Thyroid gland (tissue), 4 donors: ENCODE measurements at regions not wholly inside any gene's neighbourhood (a gene's known extent, or its start where the extent isn't known, plus 50 kb on each side); places are given as distances from the start of the nearest gene placed in this dataset.

ENCODE experiments used
- DNase-seq, 2 donors: peaks; one replicate each; pipeline ENCODE4 v3.0.0-alpha.2; 2019
- H3K27ac ChIP-seq, 3 donors: fragments of 200-600 bp; sonication (generic); 1 replicate in 2 of 3; 2 replicates in 1 of 3; pipeline ENCODE4 v1.5.1; 2016 to 2019; ENCODE audit warnings: mild to moderate bottlenecking in 1 of 3, moderate library complexity in 1 of 3
- H3K27me3 ChIP-seq: fragments of 200-600 bp; sonication (generic); one replicate; pipeline ENCODE4 v1.5.1; 2019
- H3K36me3 ChIP-seq, 2 donors: fragments of 200-600 bp; sonication (generic); one replicate each; pipeline ENCODE4 v1.5.1; 2016 to 2019
- H3K4me1 ChIP-seq, 2 donors: fragments of 200-600 bp; sonication (generic); one replicate each; pipeline ENCODE4 v1.5.1; 2017 to 2019
- H3K4me3 ChIP-seq, 3 donors: fragments of 200-600 bp; sonication (generic); replicated peaks in 1 of 3; 1 replicate in 2 of 3; 2 replicates in 1 of 3; pipeline ENCODE4 v1.5.1; 2016; ENCODE audit warnings: mild to moderate bottlenecking in 1 of 3
- H3K9me3 ChIP-seq: fragments of 200-600 bp; sonication (generic); one replicate; pipeline ENCODE4 v1.5.1; 2017
- POLR2A ChIP-seq, 2 donors: fragments of 450-650 bp; IDR thresholded peaks; one replicate each; pipeline ENCODE4 v1.6.1; 2017; ENCODE audit warnings: antibody characterized with exemption in 2 of 2, mild to moderate bottlenecking in 2 of 2, moderate library complexity in 1 of 2
- WGBS, 2 donors: methylation state at CpG; one replicate each; pipeline ENCODE4 v1.1.5; 2017; 5-methylcytosine and 5-hydroxymethylcytosine counted together
- intact Hi-C: fragments of 100-400 bp; cut with DNase I; formaldehyde crosslinking; loops from one replicate; pipeline ENCODE4 v1.15.1; 2023
- TF ChIP-seq, protein P1 (sequence below), 6 experiments: fragments of 200-600 bp in 3 of 6; fragments of 450-650 bp in 3 of 6; sonication (generic) in 3 of 6; IDR thresholded peaks; one replicate each; pipeline ENCODE4 v1.5.1; 2016 to 2019; ENCODE audit warnings: antibody characterized with exemption in 6 of 6, mild to moderate bottlenecking in 2 of 6, inconsistent platforms in 1 of 6, moderate library complexity in 1 of 6

DNA sequence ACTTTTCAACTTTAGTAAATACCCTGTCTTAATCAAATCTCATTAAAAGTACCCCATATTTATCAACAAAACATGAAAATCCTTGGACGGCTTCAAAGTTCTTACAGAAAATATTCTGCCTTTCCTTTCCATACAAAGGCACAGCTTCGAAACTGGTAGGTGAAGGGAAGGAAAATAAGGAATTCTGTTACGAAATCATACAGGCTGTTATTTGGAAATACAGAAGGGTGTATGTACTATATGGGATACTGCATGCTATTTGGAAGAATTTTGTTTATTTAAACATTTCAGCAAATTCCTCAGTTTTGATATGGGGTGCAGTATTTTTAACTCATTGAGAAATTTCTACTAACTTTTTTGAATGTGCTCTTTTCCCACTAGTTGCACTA is 138.4 kb upstream of the BTN3A2 start:
- TF ChIP-seq, protein P1, sequence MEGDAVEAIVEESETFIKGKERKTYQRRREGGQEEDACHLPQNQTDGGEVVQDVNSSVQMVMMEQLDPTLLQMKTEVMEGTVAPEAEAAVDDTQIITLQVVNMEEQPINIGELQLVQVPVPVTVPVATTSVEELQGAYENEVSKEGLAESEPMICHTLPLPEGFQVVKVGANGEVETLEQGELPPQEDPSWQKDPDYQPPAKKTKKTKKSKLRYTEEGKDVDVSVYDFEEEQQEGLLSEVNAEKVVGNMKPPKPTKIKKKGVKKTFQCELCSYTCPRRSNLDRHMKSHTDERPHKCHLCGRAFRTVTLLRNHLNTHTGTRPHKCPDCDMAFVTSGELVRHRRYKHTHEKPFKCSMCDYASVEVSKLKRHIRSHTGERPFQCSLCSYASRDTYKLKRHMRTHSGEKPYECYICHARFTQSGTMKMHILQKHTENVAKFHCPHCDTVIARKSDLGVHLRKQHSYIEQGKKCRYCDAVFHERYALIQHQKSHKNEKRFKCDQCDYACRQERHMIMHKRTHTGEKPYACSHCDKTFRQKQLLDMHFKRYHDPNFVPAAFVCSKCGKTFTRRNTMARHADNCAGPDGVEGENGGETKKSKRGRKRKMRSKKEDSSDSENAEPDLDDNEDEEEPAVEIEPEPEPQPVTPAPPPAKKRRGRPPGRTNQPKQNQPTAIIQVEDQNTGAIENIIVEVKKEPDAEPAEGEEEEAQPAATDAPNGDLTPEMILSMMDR (IDR thresholded peaks at IDR 0.05): no peak
- no peak for TF ChIP-seq POLR2A (IDR thresholded peaks at IDR 0.05)
- no peaks in the 10 kb centered on the region for H3K27me3 ChIP-seq
- H3K27ac ChIP-seq: no peak overlapping the region
- 95 to 97% methylated on average over 3 of the region's 3 CpGs for WGBS, 2 donors
- H3K4me1 ChIP-seq: peaks cover 3 to 8% of the 10 kb centered on the region in 2 donors
- intact Hi-C loops: no loop called here
- no peak for DNase-seq
- H3K9me3 ChIP-seq: no peaks in the 10 kb centered on the region
- H3K36me3 ChIP-seq: no peaks in the 10 kb centered on the region
- no peak overlapping the region for H3K4me3 ChIP-seq

DNA sequence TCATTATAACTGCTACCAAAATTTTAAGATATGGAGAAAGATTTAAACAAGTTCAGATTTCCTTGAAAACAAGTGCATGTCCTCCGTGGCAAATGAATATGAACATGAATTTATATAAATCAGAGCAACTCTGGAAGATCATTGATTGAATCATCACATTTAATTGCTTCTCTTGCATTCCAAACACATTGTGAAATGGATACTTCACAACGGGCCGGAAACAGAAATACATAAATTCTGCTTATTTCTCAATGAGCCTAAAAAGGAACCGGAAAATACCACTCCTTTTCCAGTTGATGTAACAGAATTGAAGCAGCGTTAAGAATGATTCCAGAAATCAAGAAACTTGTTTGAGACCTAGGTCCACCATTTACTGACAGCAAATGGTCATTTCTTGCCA is 134.6 kb upstream of the BTN3A2 start:
- H3K27me3 ChIP-seq: peaks cover 6% of the 10 kb centered on the region
- 93 to 96% methylated on average over 5 of the region's 5 CpGs for WGBS, 2 donors
- intact Hi-C loops: no loop called here

DNA sequence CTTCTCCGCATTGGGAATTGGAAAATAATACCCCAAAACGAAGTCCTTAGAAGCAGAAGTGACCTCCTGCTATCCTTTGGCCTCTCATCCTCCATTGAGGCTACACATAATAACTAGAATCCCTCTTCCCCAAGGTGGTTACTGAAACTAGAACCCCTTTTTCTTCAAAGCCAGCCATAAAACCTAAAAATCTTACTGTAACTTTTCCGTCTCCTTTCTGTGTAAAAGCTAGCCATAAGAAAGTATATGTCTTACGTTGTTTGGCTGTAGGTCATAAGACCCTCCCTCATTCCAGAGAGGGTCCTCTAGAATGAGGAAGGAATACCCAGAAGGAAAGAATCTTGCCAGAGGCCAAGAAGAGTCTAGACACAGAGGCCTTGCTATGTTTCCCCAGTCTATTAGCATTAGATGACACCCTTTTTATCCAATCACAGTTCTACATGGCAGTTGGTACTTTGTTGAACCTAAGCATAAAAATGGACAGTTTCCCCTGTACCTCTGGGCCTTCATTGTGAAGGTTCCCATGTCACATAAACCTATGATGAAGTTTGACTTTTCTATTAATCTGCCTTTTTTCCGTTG is 133.9 kb upstream of the BTN3A2 start:
- Histone ChIP-seq H3K9me3 (no peaks in the 10 kb centered on the region), H3K36me3 (no peaks in the 10 kb centered on the region), H3K4me3 (no peak overlapping the region), H3K27me3 (peaks cover 6% of the 10 kb centered on the region), H3K27ac (no peak overlapping the region), H3K4me1 (peaks cover 0 to 5% of the 10 kb centered on the region in 2 donors)
- TF ChIP-seq, protein P1 (IDR thresholded peaks at IDR 0.05): no peak
- no peak for TF ChIP-seq POLR2A (IDR thresholded peaks at IDR 0.05)
- intact Hi-C loops: no loop called here
- 97% methylated on average over 5 of the region's 5 CpGs for WGBS, 2 donors
- DNase-seq: no peak

More for the DNA sequence above, 134.6 kb upstream of the BTN3A2 start:
- peaks cover 0 to 8% of the 10 kb centered on the region in 2 donors for H3K4me1 ChIP-seq
- H3K9me3 ChIP-seq: no peaks in the 10 kb centered on the region
- no peak for DNase-seq
- no peaks in the 10 kb centered on the region for H3K36me3 ChIP-seq
- TF ChIP-seq, protein P1 (IDR thresholded peaks at IDR 0.05): no peak
- no peak for TF ChIP-seq POLR2A (IDR thresholded peaks at IDR 0.05)
- no peak overlapping the region for H3K27ac ChIP-seq
- no peak overlapping the region for H3K4me3 ChIP-seq

DNA sequence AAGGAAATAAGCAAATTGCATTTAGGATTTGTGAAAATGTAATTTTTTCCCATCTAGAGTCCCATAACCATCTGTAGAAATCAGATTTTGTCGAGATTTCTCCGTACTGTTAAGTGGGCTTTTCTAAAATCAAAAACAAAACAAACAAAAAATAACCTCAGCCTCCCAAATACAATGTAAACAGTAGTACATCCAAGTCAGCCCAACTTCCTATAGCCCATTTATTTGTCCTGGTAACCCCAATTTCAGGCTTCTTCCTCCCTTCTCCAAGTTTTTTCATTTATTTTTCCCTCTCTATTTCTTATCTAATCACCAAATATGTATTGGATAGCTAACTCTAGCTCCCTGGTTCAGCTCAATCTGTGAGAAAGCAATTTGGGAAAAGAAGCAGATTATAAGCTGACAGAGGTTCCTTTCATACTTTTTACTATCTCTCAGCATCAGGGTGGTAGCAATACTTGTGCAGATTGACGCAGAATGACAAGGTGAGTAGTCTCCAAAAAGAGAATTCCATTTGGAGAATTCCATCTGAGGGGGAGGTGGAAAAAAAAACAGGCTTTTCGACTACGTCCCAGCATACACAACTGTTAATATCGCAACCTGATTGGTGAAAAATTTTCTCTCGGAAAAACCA is 132.6 kb upstream of the BTN3A2 start:
- peaks cover 0 to 5% of the 10 kb centered on the region in 2 donors for H3K4me1 ChIP-seq
- H3K27ac ChIP-seq: no peak overlapping the region
- WGBS, 2 donors: 46 to 47% methylated on average over 7 of the region's 7 CpGs
- no peaks in the 10 kb centered on the region for H3K9me3 ChIP-seq
- intact Hi-C loops: no loop called here
- DNase-seq: no peak
- peaks cover 6% of the 10 kb centered on the region for H3K27me3 ChIP-seq
- H3K4me3 ChIP-seq: no peak overlapping the region
- TF ChIP-seq POLR2A (IDR thresholded peaks at IDR 0.05): no peak
- TF ChIP-seq, protein P1 (IDR thresholded peaks at IDR 0.05): no peak
- no peaks in the 10 kb centered on the region for H3K36me3 ChIP-seq

DNA sequence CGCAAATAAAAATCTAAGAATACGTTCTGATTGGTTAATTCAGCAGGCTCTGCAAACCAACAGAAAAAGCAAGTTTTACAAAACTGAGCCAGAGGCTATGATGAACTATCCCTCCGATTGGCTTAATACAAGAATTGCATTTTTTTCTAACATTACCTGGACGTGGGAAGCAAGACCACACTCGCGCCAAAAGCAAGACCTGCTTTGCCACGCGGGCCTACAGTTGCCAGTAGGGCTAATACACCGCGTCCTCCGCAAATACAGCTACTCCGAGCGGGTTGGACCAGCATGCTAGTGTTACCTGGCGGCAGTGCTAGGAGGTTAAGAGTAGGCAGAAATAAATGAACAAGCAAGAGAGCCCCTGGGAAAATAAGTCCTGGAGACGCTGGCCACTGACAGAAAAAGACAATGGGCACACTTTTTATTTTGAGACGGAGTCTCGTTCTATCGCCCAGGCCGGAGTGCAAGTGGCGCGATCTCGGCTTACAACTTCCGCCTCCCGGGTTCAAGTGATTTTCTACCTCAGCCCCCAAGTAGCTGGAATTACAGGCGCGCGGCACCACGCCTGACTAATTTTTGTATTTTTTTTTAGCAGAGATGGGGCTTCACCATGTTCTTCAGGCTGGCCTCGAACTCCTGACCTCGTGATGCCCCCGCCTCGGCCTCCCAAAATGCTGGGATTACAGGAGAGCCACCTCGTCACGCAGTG is 131.9 kb upstream of the BTN3A2 start:
- Histone ChIP-seq H3K4me3 (peak overlapping the region; percentile 16 to 33 (median 19)), H3K27me3 (peaks cover 6% of the 10 kb centered on the region), H3K4me1 (peaks cover 0 to 5% of the 10 kb centered on the region in 2 donors), H3K9me3 (no peaks in the 10 kb centered on the region), H3K27ac (peak overlapping the region in 2 of 3 donors; percentile 35 to 55), H3K36me3 (no peaks in the 10 kb centered on the region)
- WGBS, 2 donors: 8 to 9% methylated on average over 30 to 34 of the region's 34 CpGs
- peak in 1 of 2 donors; percentile 27 for DNase-seq
- TF ChIP-seq POLR2A (IDR thresholded peaks at IDR 0.05): no peak
- TF ChIP-seq, protein P1 (IDR thresholded peaks at IDR 0.05): peak in 1 of 6 experiments; percentile 5
- intact Hi-C loops: no loop called here
